ENCODE measurements at regions not wholly inside any gene's neighbourhood (a gene's known extent, or its start where the extent isn't known, plus 50 kb on each side); places are given as distances from the start of the nearest gene placed in this dataset.

DNA sequence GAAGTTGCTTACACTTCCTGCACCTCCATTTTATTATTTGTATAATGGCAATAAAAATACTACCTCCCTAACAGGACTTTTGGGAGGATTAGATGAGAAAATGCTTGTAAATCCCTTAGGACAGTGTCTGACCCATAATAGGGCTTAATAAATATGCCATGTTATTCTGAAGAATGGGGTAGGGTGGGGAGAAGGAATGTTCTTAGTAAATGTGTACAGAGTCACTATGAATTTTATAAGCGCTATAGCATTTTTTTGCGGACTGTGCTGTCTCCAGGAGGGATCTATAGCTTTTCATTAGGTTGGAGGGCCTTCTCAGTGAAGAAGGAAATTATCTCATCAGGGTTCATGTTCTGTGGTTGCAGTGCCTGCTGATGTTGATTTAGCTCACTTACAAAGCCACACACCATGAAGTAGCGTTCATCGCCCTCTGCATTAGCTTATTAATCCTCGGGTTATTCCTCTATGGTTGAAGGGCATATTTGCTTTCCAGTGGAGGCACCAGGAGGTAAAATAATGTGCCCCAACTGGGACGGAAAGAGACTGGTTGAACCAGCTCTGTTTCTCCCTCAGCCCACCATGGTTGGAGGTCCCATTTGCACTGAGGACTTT lies 497.1 kb downstream of the ARHGEF28 start:
- Histone ChIP-seq H4K20me1 (ENCODE audit: insufficient read depth) (no peaks in the 10 kb centered on the region), H3K36me3 (ENCODE audit: insufficient read depth, low read length) (no peaks in the 10 kb centered on the region), H3K9me3 (ENCODE audit: low read length) (no peaks in the 10 kb centered on the region), H2AFZ (ENCODE audit: low read depth, low read length) (no peak overlapping the region), H3K4me3 (ENCODE audit: low read length) (no peak overlapping the region), H3K9me2 (ENCODE audit: insufficient read depth, low read length) (no peaks in the 10 kb centered on the region), H3K9ac (ENCODE audit: low read length) (no peak overlapping the region), H3F3A (ENCODE audit: insufficient read depth, low read length, poor library complexity, severe bottlenecking) (no peaks in the 10 kb centered on the region), H3K79me2 (replicated peaks; ENCODE audit: insufficient read depth, low read length) (no peaks in the 10 kb centered on the region), H3K27ac (ENCODE audit: low read length) (no peak overlapping the region), H3K27me3 (ENCODE audit: insufficient read depth, low read depth, low read length) (no peaks in the 10 kb centered on the region), H3K4me2 (ENCODE audit: low read length) (no peak overlapping the region)
- TF ChIP-seq EZH2 (IDR thresholded peaks at IDR 0.05; ENCODE audit: borderline replicate concordance, insufficient read depth, low read length, poor library complexity, severe bottlenecking) (no peak), EP300 (conservative IDR thresholded peaks at IDR 0.05; ENCODE audit: poor library complexity, severe bottlenecking) (no peak), MXI1 (conservative IDR thresholded peaks at IDR 0.05; ENCODE audit: poor library complexity, severe bottlenecking) (no peak), POLR2AphosphoS5 (IDR thresholded peaks at IDR 0.05) (no peak), SMC3 (conservative IDR thresholded peaks at IDR 0.05; ENCODE audit: poor library complexity) (no peak), RAD21 (conservative IDR thresholded peaks at IDR 0.05) (no peak), TAF1 (IDR thresholded peaks at IDR 0.05; ENCODE audit: low read depth) (no peak)
- TF ChIP-seq, protein P1, sequence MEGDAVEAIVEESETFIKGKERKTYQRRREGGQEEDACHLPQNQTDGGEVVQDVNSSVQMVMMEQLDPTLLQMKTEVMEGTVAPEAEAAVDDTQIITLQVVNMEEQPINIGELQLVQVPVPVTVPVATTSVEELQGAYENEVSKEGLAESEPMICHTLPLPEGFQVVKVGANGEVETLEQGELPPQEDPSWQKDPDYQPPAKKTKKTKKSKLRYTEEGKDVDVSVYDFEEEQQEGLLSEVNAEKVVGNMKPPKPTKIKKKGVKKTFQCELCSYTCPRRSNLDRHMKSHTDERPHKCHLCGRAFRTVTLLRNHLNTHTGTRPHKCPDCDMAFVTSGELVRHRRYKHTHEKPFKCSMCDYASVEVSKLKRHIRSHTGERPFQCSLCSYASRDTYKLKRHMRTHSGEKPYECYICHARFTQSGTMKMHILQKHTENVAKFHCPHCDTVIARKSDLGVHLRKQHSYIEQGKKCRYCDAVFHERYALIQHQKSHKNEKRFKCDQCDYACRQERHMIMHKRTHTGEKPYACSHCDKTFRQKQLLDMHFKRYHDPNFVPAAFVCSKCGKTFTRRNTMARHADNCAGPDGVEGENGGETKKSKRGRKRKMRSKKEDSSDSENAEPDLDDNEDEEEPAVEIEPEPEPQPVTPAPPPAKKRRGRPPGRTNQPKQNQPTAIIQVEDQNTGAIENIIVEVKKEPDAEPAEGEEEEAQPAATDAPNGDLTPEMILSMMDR (IDR thresholded peaks at IDR 0.05; ENCODE audit: poor library complexity, severe bottlenecking), result no peak
- TF ChIP-seq, protein P2, sequence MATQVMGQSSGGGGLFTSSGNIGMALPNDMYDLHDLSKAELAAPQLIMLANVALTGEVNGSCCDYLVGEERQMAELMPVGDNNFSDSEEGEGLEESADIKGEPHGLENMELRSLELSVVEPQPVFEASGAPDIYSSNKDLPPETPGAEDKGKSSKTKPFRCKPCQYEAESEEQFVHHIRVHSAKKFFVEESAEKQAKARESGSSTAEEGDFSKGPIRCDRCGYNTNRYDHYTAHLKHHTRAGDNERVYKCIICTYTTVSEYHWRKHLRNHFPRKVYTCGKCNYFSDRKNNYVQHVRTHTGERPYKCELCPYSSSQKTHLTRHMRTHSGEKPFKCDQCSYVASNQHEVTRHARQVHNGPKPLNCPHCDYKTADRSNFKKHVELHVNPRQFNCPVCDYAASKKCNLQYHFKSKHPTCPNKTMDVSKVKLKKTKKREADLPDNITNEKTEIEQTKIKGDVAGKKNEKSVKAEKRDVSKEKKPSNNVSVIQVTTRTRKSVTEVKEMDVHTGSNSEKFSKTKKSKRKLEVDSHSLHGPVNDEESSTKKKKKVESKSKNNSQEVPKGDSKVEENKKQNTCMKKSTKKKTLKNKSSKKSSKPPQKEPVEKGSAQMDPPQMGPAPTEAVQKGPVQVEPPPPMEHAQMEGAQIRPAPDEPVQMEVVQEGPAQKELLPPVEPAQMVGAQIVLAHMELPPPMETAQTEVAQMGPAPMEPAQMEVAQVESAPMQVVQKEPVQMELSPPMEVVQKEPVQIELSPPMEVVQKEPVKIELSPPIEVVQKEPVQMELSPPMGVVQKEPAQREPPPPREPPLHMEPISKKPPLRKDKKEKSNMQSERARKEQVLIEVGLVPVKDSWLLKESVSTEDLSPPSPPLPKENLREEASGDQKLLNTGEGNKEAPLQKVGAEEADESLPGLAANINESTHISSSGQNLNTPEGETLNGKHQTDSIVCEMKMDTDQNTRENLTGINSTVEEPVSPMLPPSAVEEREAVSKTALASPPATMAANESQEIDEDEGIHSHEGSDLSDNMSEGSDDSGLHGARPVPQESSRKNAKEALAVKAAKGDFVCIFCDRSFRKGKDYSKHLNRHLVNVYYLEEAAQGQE (IDR thresholded peaks at IDR 0.05; ENCODE audit: borderline replicate concordance), result no peak

DNA sequence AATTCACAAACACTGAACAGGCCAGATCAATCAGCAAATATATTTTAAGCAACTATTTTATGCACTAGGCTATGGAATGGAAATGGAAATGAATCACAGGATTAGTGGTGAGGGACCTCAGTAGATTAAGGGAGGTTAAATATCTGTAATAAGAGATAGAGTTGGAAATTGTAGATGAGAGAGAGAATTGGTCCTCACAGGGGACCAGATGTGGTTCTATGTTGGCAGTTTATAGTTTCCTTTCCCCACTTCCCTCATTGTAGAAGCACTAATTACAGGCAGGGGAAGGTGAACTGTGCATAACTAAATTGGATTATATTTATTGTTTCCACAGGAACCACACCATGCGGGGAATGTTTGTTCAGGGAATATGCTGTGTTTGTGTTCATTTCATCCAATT lies 496.2 kb downstream of the ARHGEF28 start:
- Histone ChIP-seq H3K27me3 (ENCODE audit: insufficient read depth, low read depth, low read length) (no peaks in the 10 kb centered on the region), H3K79me2 (replicated peaks; ENCODE audit: insufficient read depth, low read length) (no peaks in the 10 kb centered on the region), H3K27ac (ENCODE audit: low read length) (no peak overlapping the region), H2AFZ (ENCODE audit: low read depth, low read length) (no peak overlapping the region), H3K9ac (ENCODE audit: low read length) (no peak overlapping the region), H3K36me3 (ENCODE audit: insufficient read depth, low read length) (no peaks in the 10 kb centered on the region), H3F3A (ENCODE audit: insufficient read depth, low read length, poor library complexity, severe bottlenecking) (no peaks in the 10 kb centered on the region), H3K4me2 (ENCODE audit: low read length) (no peak overlapping the region), H4K20me1 (ENCODE audit: insufficient read depth) (no peaks in the 10 kb centered on the region), H3K9me3 (ENCODE audit: low read length) (no peaks in the 10 kb centered on the region), H3K4me3 (ENCODE audit: low read length) (no peak overlapping the region), H3K9me2 (ENCODE audit: insufficient read depth, low read length) (no peaks in the 10 kb centered on the region)
- TF ChIP-seq EP300 (conservative IDR thresholded peaks at IDR 0.05; ENCODE audit: poor library complexity, severe bottlenecking), result no peak
- no peak for TF ChIP-seq POLR2AphosphoS5 (IDR thresholded peaks at IDR 0.05)
- TF ChIP-seq TAF1 (IDR thresholded peaks at IDR 0.05; ENCODE audit: low read depth), result no peak
- TF ChIP-seq SMC3 (conservative IDR thresholded peaks at IDR 0.05; ENCODE audit: poor library complexity), result no peak
- TF ChIP-seq, protein P2 (IDR thresholded peaks at IDR 0.05; ENCODE audit: borderline replicate concordance), result no peak
- TF ChIP-seq, protein P1 (IDR thresholded peaks at IDR 0.05; ENCODE audit: poor library complexity, severe bottlenecking), result no peak
- TF ChIP-seq RAD21 (conservative IDR thresholded peaks at IDR 0.05), result no peak
- no peak for TF ChIP-seq EZH2 (IDR thresholded peaks at IDR 0.05; ENCODE audit: borderline replicate concordance, insufficient read depth, low read length, poor library complexity, severe bottlenecking)
- TF ChIP-seq MXI1 (conservative IDR thresholded peaks at IDR 0.05; ENCODE audit: poor library complexity, severe bottlenecking), result no peak
